Neural progenitor cell (in vitro differentiated cells): ENCODE measurements at regions not wholly inside any gene's neighbourhood (a gene's known extent, or its start where the extent isn't known, plus 50 kb on each side); places are given as distances from the start of the nearest gene placed in this dataset.

ENCODE experiments used
- EZH2 ChIP-seq: fragments of 200-600 bp; sonication (generic); IDR thresholded peaks from 2 replicates; pipeline ENCODE4 v1.6.1; 2017; ENCODE audit warnings: antibody characterized with exemption, mild to moderate bottlenecking, moderate library complexity
- EZH2phosphoT487 ChIP-seq: fragments of 200-600 bp; sonication (generic); IDR thresholded peaks from 2 replicates; pipeline ENCODE4 v1.6.1; 2017; ENCODE audit warnings: antibody characterized with exemption

DNA sequence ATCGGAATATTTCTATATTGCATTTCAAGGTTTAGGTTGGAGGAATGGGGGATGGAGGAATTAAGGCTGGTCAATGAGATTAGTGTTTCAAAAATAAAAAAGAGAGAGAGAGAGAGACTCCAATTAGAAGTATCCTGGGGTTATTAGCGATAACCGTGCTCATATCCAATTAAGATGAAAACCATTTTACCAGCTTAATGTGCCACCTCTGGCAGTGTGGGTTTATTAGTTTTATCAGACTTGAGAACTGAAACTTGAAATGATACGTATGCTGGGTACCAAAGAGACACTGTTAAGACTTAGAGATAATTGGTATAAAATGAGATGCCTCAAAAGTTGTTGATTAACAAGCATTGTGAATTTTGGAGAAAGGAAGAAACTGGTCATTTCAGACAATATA, 251.5 kb upstream of the NR2F2 start:
- TF ChIP-seq EZH2: no peak
- no peak for TF ChIP-seq EZH2phosphoT487
